ENCODE measurements at regions not wholly inside any gene's neighbourhood (a gene's known extent, or its start where the extent isn't known, plus 50 kb on each side); places are given as distances from the start of the nearest gene placed in this dataset.

DNA sequence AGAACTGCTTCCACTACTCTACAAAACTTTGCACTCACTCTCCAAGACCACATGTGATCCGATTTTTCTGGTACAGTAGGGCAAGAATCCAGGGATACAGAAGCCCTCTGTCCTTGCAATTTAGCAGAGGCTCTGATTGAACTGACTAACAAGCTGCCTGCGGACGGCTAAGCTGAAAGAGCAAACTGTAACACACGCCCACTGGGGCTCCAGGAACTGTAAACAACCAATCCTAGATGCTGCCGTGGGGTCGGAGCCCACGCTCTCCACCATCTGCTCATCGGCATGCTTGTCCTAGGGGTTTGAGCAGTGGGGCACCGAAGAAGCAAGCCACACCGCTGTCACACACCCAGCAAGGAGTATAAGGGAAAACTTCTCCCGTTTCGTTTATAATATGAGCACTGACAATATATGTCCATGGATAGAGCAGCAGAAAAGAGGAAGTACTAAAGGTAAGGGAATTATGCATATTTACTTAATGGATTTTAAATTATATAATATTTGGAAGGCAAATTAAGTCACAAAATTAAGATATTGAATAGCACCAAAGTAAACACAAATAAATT, 634.4 kb upstream of the POT1 start:
- no peak for DNase-seq (ENCODE audit: low read depth)
- TF ChIP-seq, protein P1, sequence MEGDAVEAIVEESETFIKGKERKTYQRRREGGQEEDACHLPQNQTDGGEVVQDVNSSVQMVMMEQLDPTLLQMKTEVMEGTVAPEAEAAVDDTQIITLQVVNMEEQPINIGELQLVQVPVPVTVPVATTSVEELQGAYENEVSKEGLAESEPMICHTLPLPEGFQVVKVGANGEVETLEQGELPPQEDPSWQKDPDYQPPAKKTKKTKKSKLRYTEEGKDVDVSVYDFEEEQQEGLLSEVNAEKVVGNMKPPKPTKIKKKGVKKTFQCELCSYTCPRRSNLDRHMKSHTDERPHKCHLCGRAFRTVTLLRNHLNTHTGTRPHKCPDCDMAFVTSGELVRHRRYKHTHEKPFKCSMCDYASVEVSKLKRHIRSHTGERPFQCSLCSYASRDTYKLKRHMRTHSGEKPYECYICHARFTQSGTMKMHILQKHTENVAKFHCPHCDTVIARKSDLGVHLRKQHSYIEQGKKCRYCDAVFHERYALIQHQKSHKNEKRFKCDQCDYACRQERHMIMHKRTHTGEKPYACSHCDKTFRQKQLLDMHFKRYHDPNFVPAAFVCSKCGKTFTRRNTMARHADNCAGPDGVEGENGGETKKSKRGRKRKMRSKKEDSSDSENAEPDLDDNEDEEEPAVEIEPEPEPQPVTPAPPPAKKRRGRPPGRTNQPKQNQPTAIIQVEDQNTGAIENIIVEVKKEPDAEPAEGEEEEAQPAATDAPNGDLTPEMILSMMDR (IDR thresholded peaks at IDR 0.05; ENCODE audit: insufficient read depth, low read depth, low read length) = no peak

DNA sequence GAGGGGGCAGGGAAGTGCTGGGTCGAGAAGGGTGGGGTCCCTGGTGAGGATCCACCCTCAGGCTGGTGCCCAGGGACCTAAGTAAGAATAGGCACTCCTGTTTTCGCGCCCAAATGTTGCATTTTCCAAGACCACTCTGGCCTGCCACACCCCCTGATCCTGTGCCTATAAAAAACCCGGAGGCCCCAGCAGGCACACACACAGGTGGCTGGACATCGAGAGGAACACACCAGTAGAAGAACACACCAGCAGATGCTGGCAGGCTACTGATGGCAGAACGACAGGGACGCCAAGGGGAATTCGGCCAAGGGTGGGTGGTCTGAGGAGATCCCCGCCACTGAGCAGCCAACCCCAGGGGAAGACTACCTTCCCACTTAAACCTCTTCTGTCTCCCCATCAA, 633.9 kb upstream of the POT1 start:
- TF ChIP-seq, protein P1 (IDR thresholded peaks at IDR 0.05; ENCODE audit: insufficient read depth, low read depth, low read length) = no peak
- DNase-seq (ENCODE audit: low read depth) = no peak
- no peak overlapping the region for H3K4me3 ChIP-seq (ENCODE audit: low read depth, low read length)

More for the DNA sequence above, 634.4 kb upstream of the POT1 start:
- no peak overlapping the region for H3K4me3 ChIP-seq (ENCODE audit: low read depth, low read length)

DNA sequence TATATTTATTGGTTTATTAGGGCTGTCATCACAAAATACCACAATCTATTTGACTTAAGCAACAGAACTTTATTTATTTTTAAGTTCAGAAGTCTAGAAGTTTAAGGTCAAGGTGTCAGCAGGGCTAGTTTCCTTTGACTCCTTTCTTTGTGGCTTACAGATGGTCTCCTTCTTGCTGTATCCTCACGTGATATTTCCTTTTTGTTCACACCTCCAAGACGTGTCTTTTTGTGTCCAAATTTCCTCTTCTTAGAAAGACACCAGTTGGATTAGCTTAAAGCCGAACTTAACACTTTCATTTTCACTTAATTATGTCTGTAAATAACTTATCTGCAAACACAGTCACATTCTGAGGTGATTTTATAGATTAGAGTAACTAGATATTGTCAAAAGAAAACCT, 631.4 kb upstream of the POT1 start:
- no peak overlapping the region for H3K4me3 ChIP-seq (ENCODE audit: low read depth, low read length)
- TF ChIP-seq, protein P1 (IDR thresholded peaks at IDR 0.05; ENCODE audit: insufficient read depth, low read depth, low read length) = no peak
- DNase-seq (ENCODE audit: low read depth) = no peak

DNA sequence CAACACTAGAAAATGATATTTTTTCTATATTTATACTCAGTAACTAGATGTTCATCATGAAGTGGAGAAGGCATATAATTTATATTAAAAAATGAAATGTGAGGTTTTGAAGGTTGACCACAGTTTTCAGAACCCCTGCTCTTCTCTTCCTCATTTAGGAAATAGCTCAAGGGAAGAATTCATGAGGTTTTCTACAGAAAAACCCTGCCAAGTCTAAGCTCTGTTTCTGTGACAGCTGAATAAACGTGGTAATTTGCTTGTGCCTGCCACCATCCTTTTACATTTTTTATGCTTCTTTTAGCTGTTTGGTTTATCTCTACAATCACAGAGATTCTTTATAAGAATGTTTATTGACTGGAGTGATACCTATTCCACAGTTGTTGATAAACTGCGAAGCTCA, 630.3 kb upstream of the POT1 start:
- TF ChIP-seq, protein P1 (IDR thresholded peaks at IDR 0.05; ENCODE audit: insufficient read depth, low read depth, low read length) = no peak

DNA sequence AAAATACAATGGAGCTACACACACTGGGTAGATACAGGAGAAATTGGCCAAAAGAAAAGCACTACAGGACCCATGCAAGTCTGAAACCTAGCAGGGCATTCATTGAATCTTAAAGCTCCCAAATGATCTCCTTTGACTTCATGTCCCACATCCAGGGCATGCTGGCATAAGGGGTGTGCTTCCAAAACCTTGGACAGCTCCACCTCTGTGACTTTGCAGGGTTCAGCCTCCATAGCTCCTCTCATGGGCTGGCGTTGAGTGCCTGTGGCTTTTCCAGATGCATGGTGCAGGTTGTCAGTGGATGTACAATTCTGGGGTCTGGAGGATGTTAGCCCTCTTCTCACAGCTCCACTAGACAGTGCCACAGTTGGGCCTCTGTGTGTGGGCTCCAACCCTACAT, 626.3 kb upstream of the POT1 start:
- TF ChIP-seq, protein P1 (IDR thresholded peaks at IDR 0.05; ENCODE audit: insufficient read depth, low read depth, low read length) = no peak
- no peak for DNase-seq (ENCODE audit: low read depth)
- no peak overlapping the region for H3K4me3 ChIP-seq (ENCODE audit: low read depth, low read length)

More for the DNA sequence above, 630.3 kb upstream of the POT1 start:
- no peak for DNase-seq (ENCODE audit: low read depth)
- no peak overlapping the region for H3K4me3 ChIP-seq (ENCODE audit: low read depth, low read length)

DNA sequence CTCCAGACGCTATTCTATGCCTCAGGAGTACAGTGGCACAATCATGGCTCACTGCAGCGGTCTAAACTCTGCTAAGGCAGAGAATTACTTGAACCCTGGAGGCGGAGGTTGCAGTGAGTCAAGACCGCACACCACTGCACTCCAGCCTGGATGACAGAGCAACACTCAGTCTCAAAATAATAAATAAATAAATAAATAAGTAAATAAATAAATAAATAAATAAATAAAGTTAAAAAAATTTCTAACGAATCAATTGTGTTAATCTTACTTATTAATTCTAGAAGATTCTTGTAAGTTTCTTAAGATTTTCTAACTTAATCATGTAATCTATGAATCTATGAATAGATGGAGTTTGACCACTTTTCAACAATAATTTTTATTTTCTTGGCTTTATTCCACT, 621.4 kb upstream of the POT1 start:
- TF ChIP-seq, protein P1 (IDR thresholded peaks at IDR 0.05; ENCODE audit: insufficient read depth, low read depth, low read length) = no peak
- no peak overlapping the region for H3K4me3 ChIP-seq (ENCODE audit: low read depth, low read length)
- no peak for DNase-seq (ENCODE audit: low read depth)

GRCh38 chr7:125547505-125547904, 617.9 kb upstream of the POT1 start:
- H3K4me3 ChIP-seq (ENCODE audit: low read depth, low read length) = no peak overlapping the region
- no peak for DNase-seq (ENCODE audit: low read depth)
- TF ChIP-seq, protein P1 (IDR thresholded peaks at IDR 0.05; ENCODE audit: insufficient read depth, low read depth, low read length) = no peak
